Ishikawa (cell line): ENCODE measurements at regions not wholly inside any gene's neighbourhood (a gene's known extent, or its start where the extent isn't known, plus 50 kb on each side); places are given as distances from the start of the nearest gene placed in this dataset.

Experiments
- CEBPB ChIP-seq: IDR thresholded peaks from 2 replicates; pipeline ENCODE4 v1.6.1; 2012
- EP300 ChIP-seq: IDR thresholded peaks from 2 replicates; pipeline ENCODE4 v1.6.1; 2012; ENCODE audit warnings: borderline replicate concordance
- FOXM1 ChIP-seq: IDR thresholded peaks from 2 replicates; pipeline ENCODE4 v1.6.1; 2012; ENCODE audit warnings: low read depth, borderline replicate concordance
- MAX ChIP-seq: IDR thresholded peaks from 2 replicates; pipeline ENCODE4 v1.6.1; 2012
- REST ChIP-seq: IDR thresholded peaks from 2 replicates; pipeline ENCODE4 v1.6.1; 2012; ENCODE audit warnings: low read depth, mild to moderate bottlenecking
- TAF1 ChIP-seq: IDR thresholded peaks from 2 replicates; pipeline ENCODE4 v1.6.1; 2012; ENCODE audit warnings: low read depth, mild to moderate bottlenecking
- TCF12 ChIP-seq: IDR thresholded peaks from 2 replicates; pipeline ENCODE4 v1.6.1; 2012; ENCODE audit warnings: low read depth

DNA sequence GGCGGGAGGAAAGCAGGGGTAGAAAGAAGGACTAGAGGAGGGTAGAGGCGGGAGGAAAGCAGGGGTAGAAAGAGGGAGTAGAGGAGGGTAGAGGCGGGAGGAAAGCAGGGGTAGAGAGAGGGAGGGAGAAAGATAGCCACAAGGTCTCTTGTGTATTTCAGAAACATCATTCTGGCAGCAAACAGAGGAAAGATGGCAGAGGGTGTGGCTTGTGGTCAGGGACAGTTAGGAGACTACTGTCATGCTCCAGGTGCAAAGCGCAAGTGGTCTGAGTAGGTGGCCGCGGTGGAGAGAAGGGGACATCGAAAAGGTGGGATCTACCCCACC is 82.4 kb upstream of the TAF1B start:
- TF ChIP-seq REST (no peak), TCF12 (no peak), CEBPB (no peak), EP300 (no peak), FOXM1 (no peak), TAF1 (no peak), MAX (no peak)
